ENCODE measurements at regions not wholly inside any gene's neighbourhood (a gene's known extent, or its start where the extent isn't known, plus 50 kb on each side); places are given as distances from the start of the nearest gene placed in this dataset.

GRCh38 chr7:131249003-131249402 lies 78.7 kb upstream of the MKLN1 start:
- H3K27ac ChIP-seq, result no peak overlapping the region
- no peak for TF ChIP-seq CTCF (conservative IDR thresholded peaks at IDR 0.05)

- no peak overlapping the region for H3K27ac ChIP-seq
- no peak for TF ChIP-seq CTCF (conservative IDR thresholded peaks at IDR 0.05)
Observed at GRCh38 chr7:131249483-131249882, 78.2 kb upstream of the MKLN1 start.

DNA sequence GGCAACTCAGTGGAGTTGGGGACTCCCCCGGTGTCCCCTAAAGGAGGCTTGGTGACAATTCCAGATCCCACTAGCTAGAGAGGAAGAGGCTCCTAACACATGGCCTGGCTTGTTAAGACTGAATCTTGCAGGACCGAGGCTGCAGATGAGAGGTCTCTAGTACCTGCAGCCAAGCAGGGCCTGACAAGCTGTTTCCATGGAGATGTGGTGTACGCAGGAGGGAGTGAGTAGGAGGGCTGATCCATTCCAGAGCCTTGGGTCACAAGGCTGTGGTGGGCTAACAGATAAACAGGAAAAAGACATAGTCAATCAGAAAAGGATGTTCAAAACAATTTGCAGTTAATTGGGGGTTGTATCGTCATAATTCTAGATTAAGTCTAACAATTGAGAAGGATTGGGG lies 77.3 kb upstream of the MKLN1 start:
- no peak overlapping the region for H3K27ac ChIP-seq
- no peak for TF ChIP-seq CTCF (conservative IDR thresholded peaks at IDR 0.05)

- no peak overlapping the region for H3K27ac ChIP-seq
- no peak for TF ChIP-seq CTCF (conservative IDR thresholded peaks at IDR 0.05)
Observed at GRCh38 chr7:131251371-131251770, 76.3 kb upstream of the MKLN1 start.

DNA sequence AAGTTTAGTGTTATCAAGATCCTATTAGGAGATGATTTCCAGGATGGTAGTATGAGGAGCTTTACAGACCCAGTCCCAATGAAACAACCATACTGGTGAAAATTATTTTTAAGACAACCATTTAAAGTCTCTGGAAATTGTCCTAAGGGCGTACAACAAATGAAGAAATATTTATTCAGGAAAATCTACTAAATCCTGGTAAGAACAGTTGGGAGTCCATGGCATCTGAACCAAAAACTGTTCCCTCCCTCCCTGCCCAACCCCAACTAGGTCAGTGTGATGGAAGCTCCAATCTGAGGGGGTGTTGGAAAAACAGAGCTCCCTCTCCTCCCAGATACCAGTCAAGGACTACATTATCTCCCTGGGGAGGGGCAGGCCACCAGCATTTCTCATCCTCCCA lies 74.7 kb upstream of the MKLN1 start:
- TF ChIP-seq CTCF (conservative IDR thresholded peaks at IDR 0.05), result no peak
- H3K27ac ChIP-seq, result no peak overlapping the region

GRCh38 chr7:131254211-131254610 lies 73.5 kb upstream of the MKLN1 start:
- no peak overlapping the region for H3K27ac ChIP-seq

GRCh38 chr7:131255242-131255641 lies 72.4 kb upstream of the MKLN1 start:
- no peak for TF ChIP-seq CTCF (conservative IDR thresholded peaks at IDR 0.05)
- no peak overlapping the region for H3K27ac ChIP-seq

More at GRCh38 chr7:131254211-131254610, 73.5 kb upstream of the MKLN1 start:
- no peak for TF ChIP-seq CTCF (conservative IDR thresholded peaks at IDR 0.05)
